Kidney (tissue), 13 donors: ENCODE measurements at regions not wholly inside any gene's neighbourhood (a gene's known extent, or its start where the extent isn't known, plus 50 kb on each side); places are given as distances from the start of the nearest gene placed in this dataset.

ENCODE experiments used
- DNase-seq, 5 donors: peaks; one replicate each; pipeline ENCODE4 v3.0.0-alpha.2; 2013 to 2020
- FAIRE-seq: peaks from 2 replicates; lab custom pipeline; 2012; peaks lifted over from hg19 to GRCh38; lab: Jason Lieb, UNC
- H3K27ac ChIP-seq, 2 donors: one replicate each; pipeline ENCODE4 v1.7.0; 2013; ENCODE audit warnings: low read depth in 2 of 2, low read length in 2 of 2, inconsistent platforms in 1 of 2
- H3K27me3 ChIP-seq: one replicate; pipeline ENCODE4 v1.7.1; 2013; ENCODE audit warnings: low read length, inconsistent platforms; ENCODE audit not compliant: control insufficient read depth, insufficient read depth
- H3K36me3 ChIP-seq, 3 donors: one replicate each; pipeline versions ENCODE4 v1.7.0 to v1.7.1; 2013; ENCODE audit warnings: low read length in 3 of 3, control low read depth in 1 of 3, inconsistent platforms in 1 of 3; ENCODE audit not compliant: insufficient read depth in 3 of 3, control insufficient read depth in 2 of 3
- H3K4me1 ChIP-seq, 3 donors: one replicate each; pipeline versions ENCODE4 v1.7.0 to v1.7.1; 2013; ENCODE audit warnings: low read length in 3 of 3, inconsistent platforms in 1 of 3, low read depth in 1 of 3; ENCODE audit not compliant: control insufficient read depth in 2 of 3, insufficient read depth in 2 of 3
- H3K4me3 ChIP-seq, 3 donors: one replicate each; pipeline versions ENCODE4 v1.7.0 to v1.8.1; 2013; ENCODE audit warnings: low read length in 3 of 3, control low read depth in 1 of 3, inconsistent platforms in 1 of 3
- H3K9ac ChIP-seq, 3 donors: one replicate each; pipeline versions ENCODE4 v1.7.0 to v1.7.1; 2013; ENCODE audit warnings: low read length in 3 of 3, control low read depth in 1 of 3, inconsistent platforms in 1 of 3
- H3K9me3 ChIP-seq, 3 donors: one replicate each; pipeline versions ENCODE4 v1.7.0 to v1.7.1; 2013; ENCODE audit warnings: low read length in 3 of 3, control low read depth in 1 of 3, inconsistent platforms in 1 of 3; ENCODE audit not compliant: control insufficient read depth in 2 of 3, insufficient read depth in 1 of 3
- intact Hi-C: fragments of 100-400 bp; cut with DNase I; formaldehyde crosslinking; loops from one replicate; pipeline ENCODE4 v1.11.1; 2022
- TF ChIP-seq, protein P1 (sequence below): IDR thresholded peaks from 3 replicates; pipeline ENCODE4 v1.5.1; 2012; ENCODE audit warnings: mild to moderate bottlenecking, moderate library complexity, borderline replicate concordance; ENCODE audit not compliant: insufficient read depth; ENCODE audit errors: extremely low read depth
- donor health status: control.
- donor health status: control.
- donor health status: control.
- donor health status: control.
- donor health status: control.
- donor health status: DM: yes; HTN: yes; CAD: no.
- donor health status: Normal renal cell carcinoma (clear cell type).

DNA sequence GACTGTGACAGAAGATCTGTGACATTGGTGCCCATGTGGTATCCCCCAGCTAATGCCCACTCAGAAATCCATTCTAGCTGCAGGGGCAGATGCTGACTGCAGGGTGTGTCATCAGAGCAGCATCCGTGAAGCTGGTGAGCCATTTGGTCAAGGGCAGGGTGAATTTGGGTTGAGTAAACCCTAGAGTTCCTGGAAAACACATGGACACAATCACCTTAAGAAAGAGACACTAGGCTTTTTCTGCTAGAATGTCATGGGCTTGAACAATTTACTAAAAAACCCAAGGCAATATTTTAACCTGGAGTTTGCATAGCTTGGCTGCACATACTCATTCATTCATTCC, 100.0 kb downstream of the ADAMTS15 start:
- H3K4me1 ChIP-seq: no peaks in the 10 kb centered on the region
- H3K4me3 ChIP-seq: no peak overlapping the region
- no peak for DNase-seq
- H3K36me3 ChIP-seq: no peaks in the 10 kb centered on the region
- no peaks in the 10 kb centered on the region for H3K27me3 ChIP-seq
- no peak overlapping the region for H3K27ac ChIP-seq
- H3K9ac ChIP-seq: no peak overlapping the region
- intact Hi-C loops: no loop called here
- no peaks in the 10 kb centered on the region for H3K9me3 ChIP-seq
- TF ChIP-seq, protein P1, sequence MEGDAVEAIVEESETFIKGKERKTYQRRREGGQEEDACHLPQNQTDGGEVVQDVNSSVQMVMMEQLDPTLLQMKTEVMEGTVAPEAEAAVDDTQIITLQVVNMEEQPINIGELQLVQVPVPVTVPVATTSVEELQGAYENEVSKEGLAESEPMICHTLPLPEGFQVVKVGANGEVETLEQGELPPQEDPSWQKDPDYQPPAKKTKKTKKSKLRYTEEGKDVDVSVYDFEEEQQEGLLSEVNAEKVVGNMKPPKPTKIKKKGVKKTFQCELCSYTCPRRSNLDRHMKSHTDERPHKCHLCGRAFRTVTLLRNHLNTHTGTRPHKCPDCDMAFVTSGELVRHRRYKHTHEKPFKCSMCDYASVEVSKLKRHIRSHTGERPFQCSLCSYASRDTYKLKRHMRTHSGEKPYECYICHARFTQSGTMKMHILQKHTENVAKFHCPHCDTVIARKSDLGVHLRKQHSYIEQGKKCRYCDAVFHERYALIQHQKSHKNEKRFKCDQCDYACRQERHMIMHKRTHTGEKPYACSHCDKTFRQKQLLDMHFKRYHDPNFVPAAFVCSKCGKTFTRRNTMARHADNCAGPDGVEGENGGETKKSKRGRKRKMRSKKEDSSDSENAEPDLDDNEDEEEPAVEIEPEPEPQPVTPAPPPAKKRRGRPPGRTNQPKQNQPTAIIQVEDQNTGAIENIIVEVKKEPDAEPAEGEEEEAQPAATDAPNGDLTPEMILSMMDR: no peak
- FAIRE-seq: no peak

DNA sequence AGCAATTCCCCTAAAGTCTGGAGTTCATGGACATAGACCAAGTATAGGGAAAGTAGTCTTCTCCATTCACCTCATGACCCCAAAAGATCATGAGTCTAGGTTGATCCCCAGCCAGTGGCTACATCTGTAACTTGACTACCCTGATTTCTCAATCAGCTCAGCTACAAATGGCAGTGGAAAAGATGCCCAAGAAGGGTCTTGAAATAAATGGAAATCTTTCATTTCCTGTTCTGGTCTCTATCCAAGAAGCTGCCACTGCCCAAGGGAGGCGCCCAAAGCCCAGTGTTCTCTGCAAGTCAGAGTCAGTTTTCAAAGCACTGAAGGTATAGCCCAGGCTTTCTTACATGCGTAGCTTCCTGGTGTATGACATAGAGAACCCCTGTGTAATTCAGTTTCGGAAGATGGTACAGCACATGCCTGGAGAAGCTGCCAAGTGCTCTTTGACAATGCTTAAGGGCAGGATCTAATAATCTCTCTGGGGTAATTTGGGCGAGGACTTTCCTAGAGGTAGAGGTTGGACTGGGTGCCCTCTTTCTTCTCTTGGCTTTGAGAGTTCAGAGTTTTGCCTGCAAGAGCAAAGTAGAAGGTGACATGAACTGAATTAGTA, 101.1 kb downstream of the ADAMTS15 start:
- H3K4me1 ChIP-seq: no peaks in the 10 kb centered on the region
- no peaks in the 10 kb centered on the region for H3K36me3 ChIP-seq
- no peaks in the 10 kb centered on the region for H3K27me3 ChIP-seq
- FAIRE-seq: no peak
- no peak overlapping the region for H3K4me3 ChIP-seq
- TF ChIP-seq, protein P1: no peak
- H3K9ac ChIP-seq: no peak overlapping the region
- DNase-seq: no peak
- no peak overlapping the region for H3K27ac ChIP-seq
- H3K9me3 ChIP-seq: no peaks in the 10 kb centered on the region
- intact Hi-C loops: no loop called here

DNA sequence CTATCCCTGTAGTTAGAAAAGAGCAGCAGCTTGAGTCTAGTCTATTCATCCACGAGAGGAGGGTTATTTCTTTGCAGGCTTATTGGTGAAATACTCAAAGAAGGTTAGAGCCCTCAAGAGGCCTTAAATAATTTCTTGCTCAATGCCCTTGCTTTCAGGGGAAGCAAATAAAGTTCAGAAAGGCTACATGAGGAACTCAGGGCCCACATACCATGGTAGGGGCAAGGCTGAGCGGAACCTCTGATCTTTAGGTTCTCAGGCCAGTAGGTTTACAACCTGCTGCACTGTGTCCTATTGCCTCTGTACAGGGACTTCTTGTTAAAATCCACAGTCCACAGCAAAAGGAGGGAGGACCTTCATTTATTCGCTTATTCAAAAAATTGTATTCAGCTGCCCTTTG, 101.7 kb downstream of the ADAMTS15 start:
- Histone ChIP-seq H3K27ac (no peak overlapping the region), H3K4me3 (no peak overlapping the region), H3K9ac (no peak overlapping the region), H3K27me3 (no peaks in the 10 kb centered on the region), H3K9me3 (no peaks in the 10 kb centered on the region), H3K4me1 (no peaks in the 10 kb centered on the region), H3K36me3 (no peaks in the 10 kb centered on the region)
- DNase-seq (no peak), FAIRE-seq (no peak)
- intact Hi-C loops: no loop called here
- TF ChIP-seq, protein P1: no peak

GRCh38 chr11:130550984-130551383, 102.5 kb downstream of the ADAMTS15 start:
- no peak overlapping the region for H3K4me3 ChIP-seq
- no peaks in the 10 kb centered on the region for H3K4me1 ChIP-seq
- intact Hi-C loops: no loop called here
- H3K27ac ChIP-seq: no peak overlapping the region
- no peaks in the 10 kb centered on the region for H3K36me3 ChIP-seq
- FAIRE-seq (no peak), DNase-seq (peak in 1 of 5 donors; percentile 8)
- H3K9me3 ChIP-seq: no peaks in the 10 kb centered on the region
- H3K9ac ChIP-seq: no peak overlapping the region
- TF ChIP-seq, protein P1: no peak
- H3K27me3 ChIP-seq: no peaks in the 10 kb centered on the region
